ENCODE measurements at regions not wholly inside any gene's neighbourhood (a gene's known extent, or its start where the extent isn't known, plus 50 kb on each side); places are given as distances from the start of the nearest gene placed in this dataset.

DNA sequence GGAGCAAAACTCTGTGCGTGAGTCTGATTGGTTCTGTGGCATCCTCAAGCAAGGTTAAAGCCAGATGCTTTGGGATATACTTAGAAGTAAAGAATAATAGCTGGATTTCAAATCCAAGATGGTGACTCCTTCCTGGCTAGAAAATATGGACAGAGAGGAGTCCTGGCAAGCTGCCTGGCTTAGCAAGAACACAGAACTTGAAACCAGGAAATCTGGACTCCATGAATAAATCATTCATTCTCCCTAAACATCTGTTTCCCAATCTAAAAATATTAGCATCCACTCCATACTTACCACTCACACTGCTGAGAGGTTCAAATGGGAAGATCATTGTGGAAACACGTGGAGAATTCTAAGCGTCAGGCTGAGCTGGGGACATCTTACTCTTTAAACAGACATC lies 1074.1 kb upstream of the AUTS2 start:
- TF ChIP-seq EZH2 (IDR thresholded peaks at IDR 0.05; ENCODE audit: insufficient read depth, poor library complexity, severe bottlenecking) = no peak
- no peak for TF ChIP-seq EZH2phosphoT487 (IDR thresholded peaks at IDR 0.05; ENCODE audit: insufficient read depth, low read depth)

Measured in GM23248 (cell line).